HL-60 (cell line): ENCODE measurements at regions not wholly inside any gene's neighbourhood (a gene's known extent, or its start where the extent isn't known, plus 50 kb on each side); places are given as distances from the start of the nearest gene placed in this dataset.
"Not testable (repeated sequence)": the region's sequence is repeated elsewhere in the genome, so short reads cannot be mapped to it uniquely, and the experiment has no call there.

ENCODE experiments used
- DNase-seq, 2 experiments: peaks; one replicate each; pipeline ENCODE4 v3.0.0-alpha.2; 2010 to 2020; ENCODE audit warnings: low read depth in 1 of 2, low spot score in 1 of 2
- H3K27ac ChIP-seq: fragments of 250-450 bp; sonication (Bioruptor Pico); replicated peaks from 2 replicates; pipeline ENCODE4 v1.5.1; 2020; ENCODE audit warnings: mild to moderate bottlenecking, moderate library complexity
- H3K27me3 ChIP-seq: fragments of 250-450 bp; sonication (Bioruptor Pico); 2 replicates; pipeline ENCODE4 v1.5.1; 2021; ENCODE audit warnings: mild to moderate bottlenecking, moderate library complexity; ENCODE audit not compliant: insufficient read depth, poor library complexity, severe bottlenecking
- H3K4me3 ChIP-seq: replicated peaks from 2 replicates; pipeline ENCODE4 v1.5.1; 2011; ENCODE audit warnings: mild to moderate bottlenecking, control low read depth, low read length; ENCODE audit not compliant: insufficient read depth
- GABPA ChIP-seq: IDR thresholded peaks from 2 replicates; pipeline ENCODE4 v1.6.1; 2012; ENCODE audit warnings: low read depth
- POLR2AphosphoS5 ChIP-seq: IDR thresholded peaks from 2 replicates; pipeline ENCODE4 v1.6.1; 2012; ENCODE audit warnings: low read depth
- SPI1 ChIP-seq: IDR thresholded peaks from 2 replicates; pipeline ENCODE4 v1.6.1; 2012; ENCODE audit warnings: low read depth, mild to moderate bottlenecking, borderline replicate concordance
- TF ChIP-seq, protein P1 (sequence below): IDR thresholded peaks from 2 replicates; pipeline ENCODE4 v1.6.1; 2012; ENCODE audit warnings: low read depth; ENCODE audit not compliant: insufficient replicate concordance
- TF ChIP-seq, protein P2 (sequence below): IDR thresholded peaks from one replicate; pipeline ENCODE4 v1.5.1; 2011; ENCODE audit warnings: low read length, control low read depth, inconsistent platforms; ENCODE audit not compliant: insufficient read depth

DNA sequence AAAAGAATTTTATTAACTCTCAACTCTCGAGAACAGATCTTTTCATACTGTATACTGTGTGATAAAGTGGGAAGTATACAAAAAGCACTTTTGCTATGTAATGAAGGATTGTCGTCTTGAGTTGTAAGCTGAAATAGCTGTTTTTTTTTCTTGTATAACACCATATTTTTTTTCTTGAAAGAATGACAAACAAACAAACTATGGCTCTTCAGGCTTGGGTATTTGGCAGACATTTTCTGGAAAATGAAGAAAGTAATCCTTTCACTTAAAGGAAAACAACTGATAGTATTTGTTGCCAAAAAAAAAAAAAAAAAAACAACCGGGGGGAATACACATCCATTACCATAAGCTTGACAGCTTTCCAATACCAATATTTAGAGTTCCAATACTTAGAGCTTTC is 230.4 kb downstream of the ICOS start:
- no peak for DNase-seq
- H3K27ac ChIP-seq = no peak overlapping the region
- no peak overlapping the region for H3K4me3 ChIP-seq
- H3K27me3 ChIP-seq = no peaks in the 10 kb centered on the region
- TF ChIP-seq SPI1 (no peak), GABPA (no peak), POLR2AphosphoS5 (no peak)
- TF ChIP-seq, protein P1, sequence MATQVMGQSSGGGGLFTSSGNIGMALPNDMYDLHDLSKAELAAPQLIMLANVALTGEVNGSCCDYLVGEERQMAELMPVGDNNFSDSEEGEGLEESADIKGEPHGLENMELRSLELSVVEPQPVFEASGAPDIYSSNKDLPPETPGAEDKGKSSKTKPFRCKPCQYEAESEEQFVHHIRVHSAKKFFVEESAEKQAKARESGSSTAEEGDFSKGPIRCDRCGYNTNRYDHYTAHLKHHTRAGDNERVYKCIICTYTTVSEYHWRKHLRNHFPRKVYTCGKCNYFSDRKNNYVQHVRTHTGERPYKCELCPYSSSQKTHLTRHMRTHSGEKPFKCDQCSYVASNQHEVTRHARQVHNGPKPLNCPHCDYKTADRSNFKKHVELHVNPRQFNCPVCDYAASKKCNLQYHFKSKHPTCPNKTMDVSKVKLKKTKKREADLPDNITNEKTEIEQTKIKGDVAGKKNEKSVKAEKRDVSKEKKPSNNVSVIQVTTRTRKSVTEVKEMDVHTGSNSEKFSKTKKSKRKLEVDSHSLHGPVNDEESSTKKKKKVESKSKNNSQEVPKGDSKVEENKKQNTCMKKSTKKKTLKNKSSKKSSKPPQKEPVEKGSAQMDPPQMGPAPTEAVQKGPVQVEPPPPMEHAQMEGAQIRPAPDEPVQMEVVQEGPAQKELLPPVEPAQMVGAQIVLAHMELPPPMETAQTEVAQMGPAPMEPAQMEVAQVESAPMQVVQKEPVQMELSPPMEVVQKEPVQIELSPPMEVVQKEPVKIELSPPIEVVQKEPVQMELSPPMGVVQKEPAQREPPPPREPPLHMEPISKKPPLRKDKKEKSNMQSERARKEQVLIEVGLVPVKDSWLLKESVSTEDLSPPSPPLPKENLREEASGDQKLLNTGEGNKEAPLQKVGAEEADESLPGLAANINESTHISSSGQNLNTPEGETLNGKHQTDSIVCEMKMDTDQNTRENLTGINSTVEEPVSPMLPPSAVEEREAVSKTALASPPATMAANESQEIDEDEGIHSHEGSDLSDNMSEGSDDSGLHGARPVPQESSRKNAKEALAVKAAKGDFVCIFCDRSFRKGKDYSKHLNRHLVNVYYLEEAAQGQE = no peak
- TF ChIP-seq, protein P2, sequence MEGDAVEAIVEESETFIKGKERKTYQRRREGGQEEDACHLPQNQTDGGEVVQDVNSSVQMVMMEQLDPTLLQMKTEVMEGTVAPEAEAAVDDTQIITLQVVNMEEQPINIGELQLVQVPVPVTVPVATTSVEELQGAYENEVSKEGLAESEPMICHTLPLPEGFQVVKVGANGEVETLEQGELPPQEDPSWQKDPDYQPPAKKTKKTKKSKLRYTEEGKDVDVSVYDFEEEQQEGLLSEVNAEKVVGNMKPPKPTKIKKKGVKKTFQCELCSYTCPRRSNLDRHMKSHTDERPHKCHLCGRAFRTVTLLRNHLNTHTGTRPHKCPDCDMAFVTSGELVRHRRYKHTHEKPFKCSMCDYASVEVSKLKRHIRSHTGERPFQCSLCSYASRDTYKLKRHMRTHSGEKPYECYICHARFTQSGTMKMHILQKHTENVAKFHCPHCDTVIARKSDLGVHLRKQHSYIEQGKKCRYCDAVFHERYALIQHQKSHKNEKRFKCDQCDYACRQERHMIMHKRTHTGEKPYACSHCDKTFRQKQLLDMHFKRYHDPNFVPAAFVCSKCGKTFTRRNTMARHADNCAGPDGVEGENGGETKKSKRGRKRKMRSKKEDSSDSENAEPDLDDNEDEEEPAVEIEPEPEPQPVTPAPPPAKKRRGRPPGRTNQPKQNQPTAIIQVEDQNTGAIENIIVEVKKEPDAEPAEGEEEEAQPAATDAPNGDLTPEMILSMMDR = no peak

DNA sequence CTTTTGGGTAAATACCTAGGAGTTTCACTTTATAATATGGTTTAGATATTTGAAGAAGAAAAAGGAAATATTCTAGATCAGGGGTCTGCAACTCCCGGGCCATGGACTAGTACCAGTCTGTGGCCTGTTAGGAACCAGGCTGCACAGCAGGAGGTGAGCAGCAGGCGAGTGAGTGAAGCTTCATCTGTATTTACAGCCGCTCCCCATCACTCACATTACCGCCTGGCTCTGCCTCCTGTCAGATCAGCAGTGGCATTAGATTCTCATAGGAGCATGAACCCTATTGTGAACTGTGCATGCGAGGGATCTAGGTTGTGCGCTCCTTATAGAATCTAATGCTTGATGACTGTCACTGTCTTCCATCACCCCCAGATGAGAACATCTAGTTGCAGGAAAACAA is 231.1 kb downstream of the ICOS start:
- not testable (repeated sequence) for H3K27me3 ChIP-seq, H3K27ac ChIP-seq, DNase-seq, H3K4me3 ChIP-seq

DNA sequence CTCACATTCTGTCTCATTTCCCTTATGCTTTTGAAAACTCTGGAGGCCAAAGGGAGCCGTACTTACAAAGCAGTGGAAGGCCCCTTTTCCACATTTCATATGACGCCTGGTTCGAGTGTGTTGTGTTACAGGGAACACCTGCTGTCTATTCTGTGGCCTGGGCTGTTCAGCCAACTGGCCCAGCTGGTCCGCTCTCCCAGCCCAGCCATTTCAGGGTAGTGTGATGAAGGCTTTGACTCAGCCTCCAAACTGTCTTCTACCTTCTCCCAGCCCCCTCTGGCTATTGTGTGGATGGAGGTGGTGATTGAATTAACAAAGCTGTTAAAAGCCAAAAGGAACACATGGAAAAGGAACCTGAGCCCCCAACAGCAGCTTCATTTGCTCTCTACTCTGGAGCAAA is 233.8 kb downstream of the ICOS start:
- peaks cover 2% of the 10 kb centered on the region for H3K27me3 ChIP-seq
- TF ChIP-seq GABPA (no peak), SPI1 (no peak), POLR2AphosphoS5 (no peak)
- TF ChIP-seq, protein P1 = no peak
- TF ChIP-seq, protein P2 = no peak
- H3K27ac ChIP-seq = no peak overlapping the region
- no peak for DNase-seq
- H3K4me3 ChIP-seq = no peak overlapping the region

DNA sequence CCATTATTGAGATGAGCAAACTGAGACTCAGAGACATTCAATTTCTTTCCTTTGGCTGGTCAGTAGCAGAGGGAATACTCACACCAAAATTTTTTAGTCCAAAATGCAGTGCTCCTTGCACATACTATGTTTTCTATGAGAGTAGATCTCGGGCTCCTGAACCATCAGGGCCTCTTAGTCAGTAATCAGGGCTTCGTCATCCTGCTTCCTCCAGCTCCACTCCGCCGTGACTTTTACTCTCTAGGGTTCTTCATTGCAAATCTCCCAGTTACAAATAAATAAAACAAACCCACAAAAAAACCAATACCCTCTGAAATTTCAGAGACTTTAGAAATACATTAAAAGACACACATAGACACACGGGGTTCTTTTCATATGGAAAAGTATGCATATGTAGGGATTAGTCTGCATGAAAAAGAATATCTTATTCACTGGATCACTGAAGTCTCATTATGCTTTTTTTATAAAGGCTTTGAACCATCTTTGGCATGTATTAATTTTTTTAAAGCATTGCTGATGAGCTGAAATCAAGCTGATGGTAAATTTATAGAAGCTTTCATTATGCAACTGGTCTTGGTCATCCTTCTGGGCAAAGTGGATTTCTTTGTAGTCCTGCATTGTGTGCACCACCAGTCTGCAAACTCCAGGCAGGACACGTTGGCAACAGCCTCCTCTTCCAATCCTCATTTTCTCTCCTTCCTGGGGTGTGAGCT is 235.0 kb downstream of the ICOS start:
- TF ChIP-seq, protein P1 = no peak
- TF ChIP-seq GABPA (no peak), SPI1 (no peak), POLR2AphosphoS5 (no peak)
- TF ChIP-seq, protein P2 = no peak
- DNase-seq = no peak
- H3K27ac ChIP-seq = no peak overlapping the region
- H3K27me3 ChIP-seq = peaks cover 2% of the 10 kb centered on the region
- no peak overlapping the region for H3K4me3 ChIP-seq
